Endothelial cell of umbilical vein (primary cell): ENCODE measurements at regions not wholly inside any gene's neighbourhood (a gene's known extent, or its start where the extent isn't known, plus 50 kb on each side); places are given as distances from the start of the nearest gene placed in this dataset.

Experiments used
- BruUV-seq: library from RNA; stranded (reverse); fragments of 400-500 nt; replicated peaks from 2 replicates; lab custom pipeline; 2021; lab: Mats Ljungman, UMichigan
- CTCF ChIA-PET: fragments of 300-600, 350-600 bp; sonication (Branson Sonifier 250); formaldehyde crosslinking; loops from one replicate; lab custom pipeline; 2021; ENCODE audit warnings: antibody characterized with exemption, inconsistent platforms; lab: Charles Lee
- POLR2A ChIA-PET: fragments of 300-600, 350-600 bp; sonication (Branson Sonifier 250); formaldehyde crosslinking; loops from one replicate; lab custom pipeline; 2021; ENCODE audit warnings: antibody characterized with exemption, inconsistent platforms; lab: Charles Lee
- DNase-seq: peaks from one replicate; pipeline ENCODE4 v3.0.0-alpha.2; 2011; ENCODE audit warnings: low read depth, low spot score
- FAIRE-seq: peaks from 2 replicates; lab custom pipeline; 2011; peaks lifted over from hg19 to GRCh38; lab: Jason Lieb, UNC
- H2AFZ ChIP-seq: 2 replicates; pipeline ENCODE4 v1.6.0; 2012; ENCODE audit warnings: low read depth, low read length, control low read depth, inconsistent platforms
- H3K27ac ChIP-seq: 2 replicates; pipeline ENCODE4 v1.5.1; 2011; ENCODE audit warnings: low read depth, mild to moderate bottlenecking, control low read depth, low read length, moderate library complexity; ENCODE audit not compliant: insufficient read depth
- H3K27me3 ChIP-seq, 2 experiments: 2 replicates each; pipeline versions ENCODE4 v1.6.0 to v1.6.1; 2011; ENCODE audit warnings: low read length in 2 of 2, mixed read lengths in 1 of 2; ENCODE audit not compliant: control insufficient read depth in 2 of 2, insufficient read depth in 2 of 2
- H3K36me3 ChIP-seq, 2 experiments: 2 replicates in 1 of 2; 3 replicates in 1 of 2; pipeline ENCODE4 v1.5.1; 2011; ENCODE audit warnings: low read length in 2 of 2, mild to moderate bottlenecking in 1 of 2, moderate library complexity in 1 of 2; ENCODE audit not compliant: control insufficient read depth in 2 of 2, insufficient read depth in 2 of 2; ENCODE audit errors: extremely low read depth in 1 of 2
- H3K4me1 ChIP-seq: 3 replicates; pipeline ENCODE4 v1.5.1; 2011; ENCODE audit warnings: mild to moderate bottlenecking, low read length; ENCODE audit not compliant: control insufficient read depth, insufficient read depth; ENCODE audit errors: extremely low read depth
- H3K4me2 ChIP-seq: 2 replicates; pipeline ENCODE4 v1.6.1; 2011; ENCODE audit warnings: low read length, control low read depth, mixed read lengths; ENCODE audit not compliant: insufficient read depth
- H3K4me3 ChIP-seq, 3 experiments: fragments of 200-600 bp in 1 of 3; sonication (generic), shearing (Covaris generic) in 1 of 3; replicated peaks in 1 of 3; 2 replicates each; pipeline ENCODE4 v1.5.1; 2011 to 2016; ENCODE audit warnings: control low read depth in 3 of 3, low read length in 3 of 3, mild to moderate bottlenecking in 2 of 3, inconsistent platforms in 1 of 3, low read depth in 1 of 3, moderate library complexity in 1 of 3; ENCODE audit not compliant: insufficient read depth in 1 of 3
- H3K79me2 ChIP-seq: 2 replicates; pipeline ENCODE4 v1.6.0; 2012; ENCODE audit warnings: low read length, inconsistent platforms; ENCODE audit not compliant: control insufficient read depth, insufficient read depth
- H3K9ac ChIP-seq: replicated peaks from 2 replicates; pipeline ENCODE3; 2011; ENCODE audit warnings: low read length, control low read depth; ENCODE audit not compliant: insufficient read depth; ENCODE audit errors: extremely low read depth
- H3K9me1 ChIP-seq: replicated peaks from 3 replicates; pipeline ENCODE4 v1.6.0; 2011; ENCODE audit warnings: mild to moderate bottlenecking, low read length; ENCODE audit not compliant: control insufficient read depth, insufficient read depth; ENCODE audit errors: extremely low read depth
- H3K9me3 ChIP-seq: replicated peaks from 2 replicates; pipeline ENCODE4 v1.5.1; 2012; ENCODE audit warnings: low read length, inconsistent platforms; ENCODE audit not compliant: control insufficient read depth, insufficient read depth
- H4K20me1 ChIP-seq: replicated peaks from 2 replicates; pipeline ENCODE3; 2011; ENCODE audit warnings: mild to moderate bottlenecking, low read length; ENCODE audit not compliant: control insufficient read depth, insufficient read depth; ENCODE audit errors: extremely low read depth
- CTCF ChIP-seq, 2 donors: IDR thresholded peaks; 1 replicate in 1 of 2; 2 replicates in 1 of 2; pipeline ENCODE4 v1.5.1; 2011; ENCODE audit warnings: low read length in 2 of 2, mild to moderate bottlenecking in 2 of 2, moderate library complexity in 2 of 2, control low read depth in 1 of 2, inconsistent platforms in 1 of 2, low read depth in 1 of 2; ENCODE audit not compliant: insufficient read depth in 1 of 2; ENCODE audit errors: extremely low read depth in 1 of 2
- EZH2 ChIP-seq: IDR thresholded peaks from 2 replicates; pipeline ENCODE4 v1.6.1; 2012; ENCODE audit warnings: borderline replicate concordance, low read depth, mild to moderate bottlenecking, moderate library complexity, low read length, inconsistent platforms; ENCODE audit not compliant: severe bottlenecking
- FOS ChIP-seq: IDR thresholded peaks from 2 replicates; pipeline ENCODE4 v1.6.1; 2011; ENCODE audit warnings: mild to moderate bottlenecking, low read length, moderate library complexity, borderline replicate concordance; ENCODE audit not compliant: insufficient read depth
- GATA2 ChIP-seq: IDR thresholded peaks from 2 replicates; pipeline ENCODE4 v1.7.0; 2011; ENCODE audit warnings: low read depth, mild to moderate bottlenecking, moderate library complexity, mixed read lengths, low read length; ENCODE audit not compliant: insufficient read length, insufficient read depth
- JUN ChIP-seq: IDR thresholded peaks from 2 replicates; pipeline ENCODE4 v1.6.1; 2011; ENCODE audit warnings: borderline replicate concordance, low read depth; ENCODE audit not compliant: insufficient read length, insufficient read depth
- MYC ChIP-seq: IDR thresholded peaks from one replicate; pipeline ENCODE4 v1.6.1; 2011; ENCODE audit warnings: mild to moderate bottlenecking, low read depth, low read length
- POLR2A ChIP-seq: IDR thresholded peaks from 2 replicates; pipeline ENCODE4 v1.6.1; 2012; ENCODE audit warnings: low read depth, mild to moderate bottlenecking, control low read depth, low read length
- dilution Hi-C: fragments of 300-500 bp; cut with MboI; formaldehyde crosslinking; loops from one replicate; pipeline ENCODE4 v1.15.0; 2019; ENCODE audit warnings: low sequenced_read_pairs; ENCODE audit not compliant: extremely low pct_ligation_motif_present
- intact Hi-C: fragments of 100-400 bp; cut with micrococcal nuclease; formaldehyde crosslinking; loops from one replicate; pipeline ENCODE4 v1.10.0; 2022

DNA sequence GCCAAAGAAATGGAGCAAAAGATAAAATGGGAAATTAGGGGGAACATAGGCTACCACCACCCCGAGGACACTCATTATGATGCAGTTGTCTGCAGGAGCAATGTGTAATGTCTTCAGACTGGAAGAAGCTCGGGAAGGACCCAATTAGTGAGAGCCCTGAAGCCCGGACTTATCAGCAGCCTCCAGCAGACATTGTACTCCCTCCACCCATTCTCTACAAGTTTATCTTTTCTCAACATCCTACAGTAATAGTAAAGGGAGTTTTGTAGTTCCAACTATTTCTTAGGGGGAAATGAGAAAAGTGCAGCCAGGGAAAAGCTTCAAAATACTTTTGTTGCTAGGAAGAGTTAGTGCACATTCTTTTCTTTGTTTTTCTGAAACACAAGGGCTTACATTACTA lies 657.3 kb upstream of the COBL start:
- DNase-seq (no peak), FAIRE-seq (no peak)
- H3K27me3 ChIP-seq: no peaks in the 10 kb centered on the region
- H3K9ac ChIP-seq: no peak overlapping the region
- dilution Hi-C loops (no loop called here), intact Hi-C loops (no loop called here)
- no TSS peak for BruUV-seq
- CTCF ChIA-PET: no interaction called here
- no peaks in the 10 kb centered on the region for H3K9me1 ChIP-seq
- H3K27ac ChIP-seq: no peak overlapping the region
- no peaks in the 10 kb centered on the region for H3K9me3 ChIP-seq
- POLR2A ChIA-PET: no interaction called here
- TF ChIP-seq EZH2: no peak
- TF ChIP-seq CTCF (IDR thresholded peaks at IDR 0.05; ENCODE audit: extremely low read depth in 1 of 2, insufficient read depth in 1 of 2, low read depth in 1 of 2, low read length in 2 of 2): no peak
- no peak for TF ChIP-seq MYC
- TF ChIP-seq FOS: no peak
- TF ChIP-seq JUN: no peak
- H3K36me3 ChIP-seq: no peaks in the 10 kb centered on the region
- H4K20me1 ChIP-seq: no peaks in the 10 kb centered on the region
- no peak overlapping the region for H3K4me3 ChIP-seq
- H3K4me1 ChIP-seq: no peaks in the 10 kb centered on the region
- H2AFZ ChIP-seq: no peak overlapping the region
- H3K4me2 ChIP-seq: no peak overlapping the region
- no peaks in the 10 kb centered on the region for H3K79me2 ChIP-seq

DNA sequence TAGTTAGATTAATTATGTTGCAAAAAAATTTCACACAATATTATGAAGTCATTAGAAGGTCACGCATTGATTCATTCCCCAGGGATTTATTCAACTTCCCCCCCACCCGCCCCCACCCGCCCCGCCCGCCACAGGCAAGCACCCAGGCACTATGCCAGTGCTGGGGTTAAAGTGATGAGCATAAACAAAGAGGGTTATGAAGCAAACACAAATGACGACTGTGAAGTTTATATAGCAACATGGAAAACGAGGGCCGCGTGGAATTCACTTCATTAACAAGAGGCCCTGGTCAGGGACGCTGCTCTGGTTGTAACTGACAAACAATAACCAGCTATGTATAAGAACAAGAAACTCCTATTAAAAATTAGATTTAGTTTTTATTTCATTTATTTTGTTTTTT lies 656.5 kb upstream of the COBL start:
- Histone ChIP-seq H3K9me3 (no peaks in the 10 kb centered on the region), H3K4me1 (no peaks in the 10 kb centered on the region), H3K4me2 (no peak overlapping the region), H3K27ac (no peak overlapping the region), H3K36me3 (no peaks in the 10 kb centered on the region), H3K79me2 (no peaks in the 10 kb centered on the region), H3K4me3 (no peak overlapping the region), H3K9ac (no peak overlapping the region), H4K20me1 (no peaks in the 10 kb centered on the region), H3K9me1 (no peaks in the 10 kb centered on the region), H2AFZ (no peak overlapping the region), H3K27me3 (no peaks in the 10 kb centered on the region)
- DNase-seq: no peak
- POLR2A ChIA-PET: no interaction called here
- BruUV-seq: no TSS peak
- dilution Hi-C loops: no loop called here
- no peak for FAIRE-seq
- CTCF ChIA-PET: no interaction called here
- no peak for TF ChIP-seq POLR2A
- TF ChIP-seq CTCF (IDR thresholded peaks at IDR 0.05; ENCODE audit: extremely low read depth in 1 of 2, insufficient read depth in 1 of 2, low read depth in 1 of 2, low read length in 2 of 2): no peak
- TF ChIP-seq GATA2: no peak
- intact Hi-C loops: no loop called here
